Eye (tissue), 1 donor: ENCODE measurements at regions not wholly inside any gene's neighbourhood (a gene's known extent, or its start where the extent isn't known, plus 50 kb on each side); places are given as distances from the start of the nearest gene placed in this dataset.
"Not testable (repeated sequence)": the region's sequence is repeated elsewhere in the genome, so short reads cannot be mapped to it uniquely, and the experiment has no call there.

Experiments used
- DNase-seq: peaks from one replicate; pipeline ENCODE4 v3.0.0-alpha.2; 2015

GRCh38 chr2:130248355-130248754 lies 50.1 kb upstream of the TUBA3E start:
- DNase-seq = not testable (repeated sequence)
